BE2C (cell line): ENCODE measurements at regions not wholly inside any gene's neighbourhood (a gene's known extent, or its start where the extent isn't known, plus 50 kb on each side); places are given as distances from the start of the nearest gene placed in this dataset.

Source experiments
- DNase-seq: peaks from one replicate; pipeline ENCODE4 v3.0.0-alpha.2; 2020
- H3K27me3 ChIP-seq: fragments of 250-450 bp; sonication (Bioruptor Pico); 2 replicates; pipeline ENCODE4 v1.5.1; 2020; ENCODE audit warnings: mild to moderate bottlenecking
- H3K36me3 ChIP-seq: fragments of 250-450 bp; sonication (Bioruptor Pico); 2 replicates; pipeline ENCODE4 v1.5.1; 2020; ENCODE audit warnings: mild to moderate bottlenecking
- H3K4me1 ChIP-seq: fragments of 250-450 bp; sonication (Bioruptor Pico); 2 replicates; pipeline ENCODE4 v1.5.1; 2020
- H3K4me3 ChIP-seq: 2 replicates; pipeline ENCODE4 v1.5.1; 2011; ENCODE audit warnings: low read depth, low read length
- H3K9me3 ChIP-seq: fragments of 250-450 bp; sonication (Bioruptor Pico); 2 replicates; pipeline ENCODE4 v1.5.1; 2020
- TF ChIP-seq, protein P1 (sequence below): IDR thresholded peaks from 2 replicates; pipeline ENCODE4 v1.5.1; 2012; ENCODE audit warnings: mild to moderate bottlenecking, low read depth, low read length

- DNase-seq = no peak
- no peak overlapping the region for H3K4me3 ChIP-seq
- no peaks in the 10 kb centered on the region for H3K27me3 ChIP-seq
- H3K9me3 ChIP-seq = no peaks in the 10 kb centered on the region
- no peaks in the 10 kb centered on the region for H3K36me3 ChIP-seq
- TF ChIP-seq, protein P1, sequence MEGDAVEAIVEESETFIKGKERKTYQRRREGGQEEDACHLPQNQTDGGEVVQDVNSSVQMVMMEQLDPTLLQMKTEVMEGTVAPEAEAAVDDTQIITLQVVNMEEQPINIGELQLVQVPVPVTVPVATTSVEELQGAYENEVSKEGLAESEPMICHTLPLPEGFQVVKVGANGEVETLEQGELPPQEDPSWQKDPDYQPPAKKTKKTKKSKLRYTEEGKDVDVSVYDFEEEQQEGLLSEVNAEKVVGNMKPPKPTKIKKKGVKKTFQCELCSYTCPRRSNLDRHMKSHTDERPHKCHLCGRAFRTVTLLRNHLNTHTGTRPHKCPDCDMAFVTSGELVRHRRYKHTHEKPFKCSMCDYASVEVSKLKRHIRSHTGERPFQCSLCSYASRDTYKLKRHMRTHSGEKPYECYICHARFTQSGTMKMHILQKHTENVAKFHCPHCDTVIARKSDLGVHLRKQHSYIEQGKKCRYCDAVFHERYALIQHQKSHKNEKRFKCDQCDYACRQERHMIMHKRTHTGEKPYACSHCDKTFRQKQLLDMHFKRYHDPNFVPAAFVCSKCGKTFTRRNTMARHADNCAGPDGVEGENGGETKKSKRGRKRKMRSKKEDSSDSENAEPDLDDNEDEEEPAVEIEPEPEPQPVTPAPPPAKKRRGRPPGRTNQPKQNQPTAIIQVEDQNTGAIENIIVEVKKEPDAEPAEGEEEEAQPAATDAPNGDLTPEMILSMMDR = no peak
- H3K4me1 ChIP-seq = no peaks in the 10 kb centered on the region
Measured at GRCh38 chr4:57832083-57832482, 721.9 kb upstream of the IGFBP7 start.

- Histone ChIP-seq H3K27me3 (no peaks in the 10 kb centered on the region), H3K36me3 (no peaks in the 10 kb centered on the region), H3K4me3 (no peak overlapping the region), H3K4me1 (no peaks in the 10 kb centered on the region), H3K9me3 (no peaks in the 10 kb centered on the region)
- DNase-seq = no peak
- TF ChIP-seq, protein P1 = no peak
Measured at GRCh38 chr4:57789666-57790065, 679.5 kb upstream of the IGFBP7 start.

- no peaks in the 10 kb centered on the region for H3K36me3 ChIP-seq
- no peak overlapping the region for H3K4me3 ChIP-seq
- no peaks in the 10 kb centered on the region for H3K4me1 ChIP-seq
- no peaks in the 10 kb centered on the region for H3K27me3 ChIP-seq
- DNase-seq = no peak
- no peaks in the 10 kb centered on the region for H3K9me3 ChIP-seq
- TF ChIP-seq, protein P1 = no peak
Measured at GRCh38 chr4:57777876-57778275, 667.7 kb upstream of the IGFBP7 start.

DNA sequence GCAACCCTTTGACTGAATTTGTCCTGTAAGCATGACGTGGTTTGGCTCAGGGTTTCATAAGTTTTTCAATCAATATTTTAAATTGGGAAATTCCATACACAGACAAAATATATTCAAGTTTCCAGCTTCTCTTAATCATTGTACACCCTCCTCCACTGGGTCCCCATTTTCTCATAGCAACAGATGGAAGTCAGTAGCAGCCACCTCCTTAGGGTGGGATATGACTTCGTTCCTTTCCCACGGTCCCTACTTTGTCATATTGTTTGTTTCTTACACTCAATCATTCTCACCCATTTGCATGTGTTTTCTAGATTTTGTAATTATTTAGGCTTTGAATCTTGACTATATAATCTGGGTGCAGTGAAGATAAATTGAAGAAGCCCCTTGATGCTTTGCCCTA, 664.5 kb upstream of the IGFBP7 start:
- TF ChIP-seq, protein P1 = no peak
- no peaks in the 10 kb centered on the region for H3K9me3 ChIP-seq
- DNase-seq = no peak
- H3K36me3 ChIP-seq = no peaks in the 10 kb centered on the region
- H3K4me3 ChIP-seq = no peak overlapping the region
- H3K27me3 ChIP-seq = no peaks in the 10 kb centered on the region
- no peaks in the 10 kb centered on the region for H3K4me1 ChIP-seq

DNA sequence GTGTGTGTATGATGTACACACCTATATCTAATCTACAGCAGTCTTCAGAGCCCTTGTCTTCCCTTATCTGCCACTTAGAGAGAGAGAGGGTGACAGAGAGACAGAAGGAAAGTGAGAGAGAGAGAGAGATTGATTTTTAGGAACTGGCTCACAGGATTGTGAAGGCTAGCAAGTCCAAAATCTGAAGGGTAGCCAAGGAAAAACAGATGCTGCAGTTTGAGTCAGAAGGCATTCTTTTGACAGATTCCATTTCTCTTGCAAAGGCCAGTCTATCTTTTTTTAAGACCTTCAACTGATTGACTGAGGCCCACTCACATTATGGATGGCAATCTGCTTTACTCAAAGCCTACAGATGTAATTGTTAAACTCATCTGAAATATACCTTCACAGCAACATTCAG, 664.0 kb upstream of the IGFBP7 start:
- Histone ChIP-seq H3K27me3 (no peaks in the 10 kb centered on the region), H3K4me1 (no peaks in the 10 kb centered on the region), H3K36me3 (no peaks in the 10 kb centered on the region), H3K4me3 (no peak overlapping the region), H3K9me3 (no peaks in the 10 kb centered on the region)
- DNase-seq = no peak
- TF ChIP-seq, protein P1 = no peak

GRCh38 chr4:57766341-57766740, 656.2 kb upstream of the IGFBP7 start:
- Histone ChIP-seq H3K4me3 (no peak overlapping the region), H3K4me1 (no peaks in the 10 kb centered on the region), H3K36me3 (no peaks in the 10 kb centered on the region), H3K9me3 (no peaks in the 10 kb centered on the region), H3K27me3 (no peaks in the 10 kb centered on the region)
- no peak for DNase-seq
- TF ChIP-seq, protein P1 = no peak
